Liver (tissue), 8 donors: ENCODE measurements at regions not wholly inside any gene's neighbourhood (a gene's known extent, or its start where the extent isn't known, plus 50 kb on each side); places are given as distances from the start of the nearest gene placed in this dataset.

Experiments
- DNase-seq: peaks from one replicate; pipeline ENCODE4 v3.0.0-alpha.2; 2017; ENCODE audit warnings: low spot score
- H3K27ac ChIP-seq, 2 donors: one replicate each; pipeline ENCODE4 v1.7.0; 2013; ENCODE audit warnings: inconsistent platforms in 2 of 2, low read length in 2 of 2, control low read depth in 1 of 2, low read depth in 1 of 2, mild to moderate bottlenecking in 1 of 2
- H3K27me3 ChIP-seq, 4 donors: one replicate each; pipeline versions ENCODE4 v1.6.1 to v1.7.0; 2013; ENCODE audit warnings: low read length in 3 of 4, inconsistent platforms in 1 of 4, mild to moderate bottlenecking in 1 of 4, moderate library complexity in 1 of 4; ENCODE audit not compliant: control insufficient read depth in 4 of 4, insufficient read depth in 4 of 4
- H3K36me3 ChIP-seq, 4 donors: one replicate each; pipeline versions ENCODE4 v1.6.1 to v1.7.0; 2013; ENCODE audit warnings: low read length in 3 of 4, mild to moderate bottlenecking in 3 of 4, low read depth in 1 of 4, moderate library complexity in 1 of 4; ENCODE audit not compliant: control insufficient read depth in 4 of 4, insufficient read depth in 3 of 4
- H3K4me1 ChIP-seq, 4 donors: one replicate each; pipeline versions ENCODE4 v1.6.1 to v1.7.0; 2013; ENCODE audit warnings: low read length in 3 of 4, mild to moderate bottlenecking in 3 of 4, moderate library complexity in 1 of 4; ENCODE audit not compliant: control insufficient read depth in 4 of 4, insufficient read depth in 4 of 4
- H3K4me3 ChIP-seq, 3 donors: one replicate each; pipeline versions ENCODE4 v1.6.1 to v1.7.0; 2013; ENCODE audit warnings: low read length in 3 of 3, control low read depth in 1 of 3, low read depth in 1 of 3, mild to moderate bottlenecking in 1 of 3
- H3K9ac ChIP-seq, 2 donors: one replicate each; pipeline ENCODE4 v1.7.0; 2013; ENCODE audit warnings: low read length in 2 of 2, mild to moderate bottlenecking in 2 of 2, moderate library complexity in 2 of 2, control low read depth in 1 of 2, low read depth in 1 of 2
- H3K9me3 ChIP-seq, 4 donors: one replicate each; pipeline versions ENCODE4 v1.6.1 to v1.7.0; 2013; ENCODE audit warnings: low read length in 3 of 4; ENCODE audit not compliant: control insufficient read depth in 4 of 4
- ATF3 ChIP-seq: IDR thresholded peaks from 2 replicates; pipeline ENCODE4 v1.6.1; 2016; ENCODE audit warnings: antibody characterized with exemption
- CTCF ChIP-seq: fragments of 150-350 bp; IDR thresholded peaks from 2 replicates; pipeline ENCODE4 v1.5.1; 2017; ENCODE audit warnings: improper control_type of control experiment, low read depth, low read length; ENCODE audit not compliant: missing input control
- EGR1 ChIP-seq, 2 donors: IDR thresholded peaks; 2 replicates each; pipeline ENCODE4 v1.6.1; 2016 to 2018; ENCODE audit warnings: antibody characterized with exemption in 2 of 2, low read depth in 2 of 2
- FOXA1 ChIP-seq: IDR thresholded peaks from 2 replicates; pipeline ENCODE4 v1.6.1; 2016; ENCODE audit warnings: antibody characterized with exemption
- FOXA2 ChIP-seq: IDR thresholded peaks from 2 replicates; pipeline ENCODE4 v1.6.1; 2016; ENCODE audit warnings: antibody characterized with exemption
- GABPA ChIP-seq, 2 donors: IDR thresholded peaks in 1 of 2; conservative IDR thresholded peaks in 1 of 2; 2 replicates each; pipeline ENCODE4 v1.6.1; 2016; ENCODE audit warnings: antibody characterized with exemption in 2 of 2, mild to moderate bottlenecking in 1 of 2, moderate library complexity in 1 of 2
- HNF4A ChIP-seq, 2 donors: conservative IDR thresholded peaks; 2 replicates each; pipeline ENCODE4 v1.6.1; 2016; ENCODE audit warnings: antibody characterized with exemption in 2 of 2, mild to moderate bottlenecking in 2 of 2
- HNF4G ChIP-seq: IDR thresholded peaks from 2 replicates; pipeline ENCODE4 v1.6.1; 2016; ENCODE audit warnings: antibody characterized with exemption
- JUND ChIP-seq, 2 donors: IDR thresholded peaks; 2 replicates each; pipeline ENCODE4 v1.6.1; 2016; ENCODE audit warnings: antibody characterized with exemption in 2 of 2
- MAX ChIP-seq: IDR thresholded peaks from 2 replicates; pipeline ENCODE4 v1.6.1; 2016; ENCODE audit warnings: antibody characterized with exemption
- NR2F2 ChIP-seq: IDR thresholded peaks from 2 replicates; pipeline ENCODE4 v1.6.1; 2016; ENCODE audit warnings: antibody characterized with exemption
- RAD21 ChIP-seq, 2 donors: IDR thresholded peaks; 2 replicates each; pipeline ENCODE4 v1.6.1; 2016; ENCODE audit warnings: antibody characterized with exemption in 2 of 2, mild to moderate bottlenecking in 2 of 2
- RXRA ChIP-seq, 2 donors: IDR thresholded peaks; 2 replicates each; pipeline ENCODE4 v1.6.1; 2017 to 2018; ENCODE audit warnings: antibody characterized with exemption in 2 of 2, mild to moderate bottlenecking in 1 of 2
- SP1 ChIP-seq: IDR thresholded peaks from 2 replicates; pipeline ENCODE4 v1.6.1; 2018; ENCODE audit warnings: antibody characterized with exemption, mild to moderate bottlenecking
- TAF1 ChIP-seq: conservative IDR thresholded peaks from 2 replicates; pipeline ENCODE4 v1.6.1; 2016; ENCODE audit warnings: antibody characterized with exemption, mild to moderate bottlenecking
- YY1 ChIP-seq: IDR thresholded peaks from 2 replicates; pipeline ENCODE4 v1.6.1; 2016; ENCODE audit warnings: antibody characterized with exemption, mild to moderate bottlenecking
- ZBTB33 ChIP-seq: IDR thresholded peaks from 2 replicates; pipeline ENCODE4 v1.6.1; 2016; ENCODE audit warnings: antibody characterized with exemption
- WGBS: extraction: QIAGEN DNeasy Blood & Tissue Kit; methylation state at CpG from one replicate; pipeline ENCODE4 v1.1.7; 2013; 5-methylcytosine and 5-hydroxymethylcytosine counted together
- donor health status: healthy.
- donor health status: healthy.
- donor health status: healthy.
- donor health status: healthy.
- donor health status: healthy.

GRCh38 chr6:14499841-14500240 lies 382.3 kb downstream of the CD83 start:
- Histone ChIP-seq H3K4me3 (no peak overlapping the region), H3K36me3 (no peaks in the 10 kb centered on the region), H3K9me3 (no peaks in the 10 kb centered on the region), H3K27ac (no peak overlapping the region), H3K4me1 (no peaks in the 10 kb centered on the region), H3K9ac (no peak overlapping the region), H3K27me3 (no peaks in the 10 kb centered on the region)
- TF ChIP-seq FOXA1 (no peak), HNF4G (no peak), SP1 (no peak), CTCF (no peak), GABPA (IDR thresholded peaks at IDR 0.05 in 1 of 2, conservative IDR thresholded peaks at IDR 0.05 in 1 of 2) (no peak), FOXA2 (no peak), RXRA (IDR thresholded peaks at IDR 0.05) (no peak), HNF4A (conservative IDR thresholded peaks at IDR 0.05) (no peak), NR2F2 (no peak), YY1 (no peak), JUND (IDR thresholded peaks at IDR 0.05) (no peak), ATF3 (no peak), ZBTB33 (no peak)
- no peak for DNase-seq
- 81% methylated on average over 10 of the region's 10 CpGs for WGBS

GRCh38 chr6:14500809-14501208 lies 383.2 kb downstream of the CD83 start:
- DNase-seq, result no peak
- WGBS, result 97% methylated on average over 2 of the region's 2 CpGs
- Histone ChIP-seq H3K27ac (no peak overlapping the region), H3K36me3 (no peaks in the 10 kb centered on the region), H3K27me3 (no peaks in the 10 kb centered on the region), H3K4me1 (no peaks in the 10 kb centered on the region), H3K9me3 (no peaks in the 10 kb centered on the region), H3K9ac (no peak overlapping the region), H3K4me3 (no peak overlapping the region)
- TF ChIP-seq ATF3, result no peak
- TF ChIP-seq TAF1, result no peak
- TF ChIP-seq RAD21 (IDR thresholded peaks at IDR 0.05), result no peak
- no peak for TF ChIP-seq MAX
- no peak for TF ChIP-seq SP1
- no peak for TF ChIP-seq NR2F2
- no peak for TF ChIP-seq EGR1 (IDR thresholded peaks at IDR 0.05; ENCODE audit: low read depth in 2 of 2)
